CD14-positive monocyte (primary cell): ENCODE measurements at regions not wholly inside any gene's neighbourhood (a gene's known extent, or its start where the extent isn't known, plus 50 kb on each side); places are given as distances from the start of the nearest gene placed in this dataset.

Experiments used
- DNase-seq, 3 donors: peaks; one replicate each; pipeline ENCODE4 v3.0.0-alpha.2; 2011 to 2022
- H2AFZ ChIP-seq: 2 replicates; pipeline ENCODE4 v1.6.0; 2012; ENCODE audit warnings: mild to moderate bottlenecking, low read depth, low read length, inconsistent platforms; ENCODE audit not compliant: insufficient read depth, poor library complexity, severe bottlenecking
- H3K27ac ChIP-seq, 2 donors: 1 replicate in 1 of 2; 2 replicates in 1 of 2; pipeline ENCODE4 v1.5.1; 2012 to 2013; ENCODE audit warnings: low read length in 2 of 2, control low read depth in 1 of 2, inconsistent platforms in 1 of 2, low read depth in 1 of 2, mild to moderate bottlenecking in 1 of 2
- H3K27me3 ChIP-seq, 2 donors: one replicate each; pipeline versions ENCODE4 v1.6.0 to v1.6.1; 2011 to 2013; ENCODE audit warnings: low read length in 2 of 2; ENCODE audit not compliant: control insufficient read depth in 2 of 2, insufficient read depth in 2 of 2
- H3K36me3 ChIP-seq, 2 donors: replicated peaks in 1 of 2; 1 replicate in 1 of 2; 2 replicates in 1 of 2; pipeline versions ENCODE4 v1.5.1 to v1.6.1; 2012 to 2013; ENCODE audit warnings: low read length in 2 of 2, control low read depth in 1 of 2, inconsistent platforms in 1 of 2, mild to moderate bottlenecking in 1 of 2; ENCODE audit not compliant: insufficient read depth in 2 of 2, control insufficient read depth in 1 of 2
- H3K4me1 ChIP-seq, 2 donors: 1 replicate in 1 of 2; 2 replicates in 1 of 2; pipeline versions ENCODE4 v1.5.1 to v1.6.1; 2012 to 2013; ENCODE audit warnings: low read length in 2 of 2, control low read depth in 1 of 2, inconsistent platforms in 1 of 2, mild to moderate bottlenecking in 1 of 2, moderate library complexity in 1 of 2; ENCODE audit not compliant: insufficient read depth in 2 of 2, control insufficient read depth in 1 of 2
- H3K4me2 ChIP-seq: replicated peaks from 2 replicates; pipeline ENCODE3; 2012; ENCODE audit warnings: low read length, moderate library complexity, mild to moderate bottlenecking; ENCODE audit not compliant: poor library complexity, severe bottlenecking; ENCODE audit errors: extremely low read depth
- H3K4me3 ChIP-seq, 3 experiments: fragments of 200-600 bp in 1 of 3; sonication (generic) in 1 of 3; replicated peaks in 1 of 3; 1 replicate in 2 of 3; 2 replicates in 1 of 3; pipeline ENCODE4 v1.5.1; 2011 to 2013; ENCODE audit warnings: low read length in 3 of 3, mild to moderate bottlenecking in 3 of 3, control low read depth in 2 of 3, low read depth in 2 of 3, inconsistent platforms in 1 of 3, moderate library complexity in 1 of 3
- H3K79me2 ChIP-seq: 2 replicates; pipeline ENCODE4 v1.6.0; 2012; ENCODE audit warnings: mild to moderate bottlenecking, control low read depth, inconsistent platforms, low read length, moderate library complexity; ENCODE audit not compliant: insufficient read depth
- H3K9ac ChIP-seq: 2 replicates; pipeline ENCODE4 v1.6.0; 2017; ENCODE audit warnings: low read length, mild to moderate bottlenecking; ENCODE audit not compliant: insufficient read depth, poor library complexity, severe bottlenecking
- H3K9me3 ChIP-seq, 2 donors: replicated peaks in 1 of 2; 1 replicate in 1 of 2; 2 replicates in 1 of 2; pipeline versions ENCODE4 v1.5.1 to v1.6.1; 2012 to 2013; ENCODE audit warnings: low read length in 2 of 2, control low read depth in 1 of 2; ENCODE audit not compliant: control insufficient read depth in 1 of 2, insufficient read depth in 1 of 2
- H4K20me1 ChIP-seq: 2 replicates; pipeline ENCODE4 v1.6.0; 2012; ENCODE audit warnings: mild to moderate bottlenecking, low read length, control low read depth, moderate library complexity; ENCODE audit not compliant: insufficient read depth
- H3K27ac Mint-ChIP-seq, 7 donors: one replicate each; pipeline ENCODE4 v1.8.0; 2020; ENCODE audit warnings: mild to moderate bottlenecking in 7 of 7, mixed read lengths in 7 of 7, moderate library complexity in 6 of 7, inconsistent platforms in 2 of 7
- H3K27me3 Mint-ChIP-seq, 3 donors: one replicate each; pipeline ENCODE4 v1.8.0; 2021 to 2022; ENCODE audit warnings: low read depth in 3 of 3, mild to moderate bottlenecking in 3 of 3, mixed read lengths in 3 of 3, moderate library complexity in 3 of 3, inconsistent platforms in 1 of 3
- H3K36me3 Mint-ChIP-seq, 2 donors: one replicate each; pipeline ENCODE4 v1.8.0; 2020; ENCODE audit warnings: mixed read lengths in 2 of 2, inconsistent platforms in 1 of 2, mild to moderate bottlenecking in 1 of 2
- H3K4me1 Mint-ChIP-seq: one replicate; pipeline ENCODE4 v1.8.0; 2020; ENCODE audit warnings: mild to moderate bottlenecking, mixed read lengths
- H3K4me3 Mint-ChIP-seq, 2 donors: one replicate each; pipeline ENCODE4 v1.8.0; 2020; ENCODE audit warnings: mild to moderate bottlenecking in 2 of 2, mixed read lengths in 2 of 2, moderate library complexity in 1 of 2
- H3K9me3 Mint-ChIP-seq, 7 donors: one replicate each; pipeline ENCODE4 v1.8.0; 2020 to 2022; ENCODE audit warnings: mixed read lengths in 7 of 7, mild to moderate bottlenecking in 6 of 7, moderate library complexity in 6 of 7, inconsistent platforms in 2 of 7
- CTCF ChIP-seq: fragments of 200-600 bp; IDR thresholded peaks from one replicate; pipeline ENCODE4 v1.8.0; 2022; ENCODE audit warnings: antibody characterized with exemption, mild to moderate bottlenecking
- WGBS: methylation state at CpG from one replicate; pipeline ENCODE4 v1.1.5; 2013; ENCODE audit warnings: missing lambda C conversion rate; ENCODE audit not compliant: insufficient coverage; 5-methylcytosine and 5-hydroxymethylcytosine counted together
- intact Hi-C, 2 donors: fragments of 100-400 bp; cut with micrococcal nuclease; formaldehyde crosslinking; loops; one replicate each; pipeline versions ENCODE4 v1.15.0 to v1.15.1; 2023

GRCh38 chr5:61823065-61823464 is 482.9 kb upstream of the KIF2A start:
- H3K36me3 Mint-ChIP-seq = no peaks in the 10 kb centered on the region
- H3K27me3 Mint-ChIP-seq = peaks cover 2 to 10% (median 6%) of the 10 kb centered on the region in 3 donors
- no peak overlapping the region for H3K4me2 ChIP-seq
- no peaks in the 10 kb centered on the region for H3K79me2 ChIP-seq
- no peaks in the 10 kb centered on the region for H3K4me1 Mint-ChIP-seq
- no peaks in the 10 kb centered on the region for H3K27me3 ChIP-seq
- no peak overlapping the region for H3K9ac ChIP-seq
- H3K4me1 ChIP-seq = no peaks in the 10 kb centered on the region
- no peak for TF ChIP-seq CTCF
- DNase-seq = no peak
- H3K4me3 Mint-ChIP-seq = no peak overlapping the region
- no peak overlapping the region for H2AFZ ChIP-seq
- no peak overlapping the region for H3K27ac ChIP-seq
- no peaks in the 10 kb centered on the region for H3K9me3 ChIP-seq
- WGBS = 94% methylated on average over 10 of the region's 10 CpGs
- no peaks in the 10 kb centered on the region for H3K9me3 Mint-ChIP-seq
- intact Hi-C loops = no loop called here
- peak overlapping the region in 1 of 7 donors; percentile 30 for H3K27ac Mint-ChIP-seq
- H3K36me3 ChIP-seq = no peaks in the 10 kb centered on the region
- H4K20me1 ChIP-seq = no peaks in the 10 kb centered on the region
- H3K4me3 ChIP-seq = no peak overlapping the region

- Histone ChIP-seq H3K27ac (no peak overlapping the region), H3K4me3 (no peak overlapping the region), H2AFZ (no peak overlapping the region), H3K9ac (no peak overlapping the region), H4K20me1 (no peaks in the 10 kb centered on the region), H3K36me3 (no peaks in the 10 kb centered on the region), H3K27me3 (no peaks in the 10 kb centered on the region), H3K9me3 (no peaks in the 10 kb centered on the region), H3K4me1 (no peaks in the 10 kb centered on the region), H3K79me2 (no peaks in the 10 kb centered on the region), H3K4me2 (no peak overlapping the region)
- Mint-ChIP-seq H3K4me1 (no peaks in the 10 kb centered on the region), H3K27ac (no peak overlapping the region), H3K36me3 (no peaks in the 10 kb centered on the region), H3K27me3 (peaks cover under 1 to 7% (median 6%) of the 10 kb centered on the region in 3 donors), H3K9me3 (no peaks in the 10 kb centered on the region), H3K4me3 (no peak overlapping the region)
- no CpG with 5 or more reads among the region's 2 CpGs for WGBS
- no peak for DNase-seq
- intact Hi-C loops = no loop called here
- no peak for TF ChIP-seq CTCF
These were observed 482.2 kb upstream of the KIF2A start for GRCh38 chr5:61823781-61824180.
